ENCODE measurements at regions not wholly inside any gene's neighbourhood (a gene's known extent, or its start where the extent isn't known, plus 50 kb on each side); places are given as distances from the start of the nearest gene placed in this dataset.

- Histone ChIP-seq H3K9me3 (ENCODE audit: control insufficient read depth, insufficient read depth, low read length) (no peaks in the 10 kb centered on the region), H3K4me3 (ENCODE audit: low read length) (no peak overlapping the region), H3K4me2 (ENCODE audit: low read length) (no peak overlapping the region), H3K27me3 (ENCODE audit: control insufficient read depth, low read length) (peaks cover 2% of the 10 kb centered on the region; the same call in 1 of the 2 replicates), H3K9me2 (replicated peaks; ENCODE audit: control insufficient read depth, low read length) (no peaks in the 10 kb centered on the region), H3K36me3 (ENCODE audit: control insufficient read depth, low read length) (no peaks in the 10 kb centered on the region), H4K20me1 (ENCODE audit: control insufficient read depth, insufficient read depth, low read depth, low read length) (no peaks in the 10 kb centered on the region), H3K27ac (ENCODE audit: low read depth, low read length) (no peak overlapping the region), H3K4me1 (ENCODE audit: control insufficient read depth, low read length) (no peaks in the 10 kb centered on the region), H3K79me2 (ENCODE audit: control insufficient read depth, low read length) (no peaks in the 10 kb centered on the region), H3F3A (ENCODE audit: control insufficient read depth, insufficient read depth) (no peaks in the 10 kb centered on the region)
- TF ChIP-seq CTCF (IDR thresholded peaks at IDR 0.05; ENCODE audit: low read depth, low read length, poor library complexity, severe bottlenecking) (no peak), EZH2phosphoT487 (IDR thresholded peaks at IDR 0.05; ENCODE audit: borderline replicate concordance, low read length) (no peak)
Observed at GRCh38 chr3:181796641-181797040, 84.9 kb downstream of the SOX2 start.

- Histone ChIP-seq H3K9me2 (replicated peaks; ENCODE audit: control insufficient read depth, low read length) (no peaks in the 10 kb centered on the region), H3K36me3 (ENCODE audit: control insufficient read depth, low read length) (no peaks in the 10 kb centered on the region), H3F3A (ENCODE audit: control insufficient read depth, insufficient read depth) (no peaks in the 10 kb centered on the region), H3K27me3 (ENCODE audit: control insufficient read depth, low read length) (no peaks in the 10 kb centered on the region), H3K4me3 (ENCODE audit: low read length) (no peak overlapping the region), H3K4me2 (ENCODE audit: low read length) (no peak overlapping the region), H3K9me3 (ENCODE audit: control insufficient read depth, insufficient read depth, low read length) (no peaks in the 10 kb centered on the region), H3K4me1 (ENCODE audit: control insufficient read depth, low read length) (no peaks in the 10 kb centered on the region), H3K79me2 (ENCODE audit: control insufficient read depth, low read length) (no peaks in the 10 kb centered on the region), H4K20me1 (ENCODE audit: control insufficient read depth, insufficient read depth, low read depth, low read length) (no peaks in the 10 kb centered on the region), H3K27ac (ENCODE audit: low read depth, low read length) (no peak overlapping the region)
- no peak for TF ChIP-seq CTCF (IDR thresholded peaks at IDR 0.05; ENCODE audit: low read depth, low read length, poor library complexity, severe bottlenecking)
- no peak for TF ChIP-seq EZH2phosphoT487 (IDR thresholded peaks at IDR 0.05; ENCODE audit: borderline replicate concordance, low read length)
Observed at GRCh38 chr3:181797431-181797830, 85.7 kb downstream of the SOX2 start.

- Histone ChIP-seq H3K4me1 (ENCODE audit: control insufficient read depth, low read length) (peaks cover 22% of the 10 kb centered on the region), H3K9me2 (replicated peaks; ENCODE audit: control insufficient read depth, low read length) (no peaks in the 10 kb centered on the region; the same call in 1 of the 2 replicates), H3K27ac (ENCODE audit: low read depth, low read length) (no peak overlapping the region), H4K20me1 (ENCODE audit: control insufficient read depth, insufficient read depth, low read depth, low read length) (no peaks in the 10 kb centered on the region), H3K36me3 (ENCODE audit: control insufficient read depth, low read length) (no peaks in the 10 kb centered on the region), H3K4me3 (ENCODE audit: low read length) (no peak overlapping the region), H3K27me3 (ENCODE audit: control insufficient read depth, low read length) (no peaks in the 10 kb centered on the region), H3F3A (ENCODE audit: control insufficient read depth, insufficient read depth) (no peaks in the 10 kb centered on the region), H3K4me2 (ENCODE audit: low read length) (no peak overlapping the region), H3K79me2 (ENCODE audit: control insufficient read depth, low read length) (no peaks in the 10 kb centered on the region), H3K9me3 (ENCODE audit: control insufficient read depth, insufficient read depth, low read length) (no peaks in the 10 kb centered on the region)
- TF ChIP-seq CTCF (IDR thresholded peaks at IDR 0.05; ENCODE audit: low read depth, low read length, poor library complexity, severe bottlenecking) (no peak), EZH2phosphoT487 (IDR thresholded peaks at IDR 0.05; ENCODE audit: borderline replicate concordance, low read length) (no peak)
Observed at GRCh38 chr3:181805703-181806102, 94.0 kb downstream of the SOX2 start.
